MM.1S (cell line): ENCODE measurements at regions not wholly inside any gene's neighbourhood (a gene's known extent, or its start where the extent isn't known, plus 50 kb on each side); places are given as distances from the start of the nearest gene placed in this dataset.

Source experiments
- DNase-seq: peaks from one replicate; pipeline ENCODE4 v3.0.0-alpha.2; 2015
- H2AFZ ChIP-seq: fragments of 300-600 bp; sonication (generic); 2 replicates; pipeline ENCODE4 v1.6.0; 2016; ENCODE audit warnings: antibody characterized with exemption, low read length
- H3F3A ChIP-seq: fragments of 300-600 bp; sonication (generic); 2 replicates; pipeline ENCODE4 v1.6.1; 2016; ENCODE audit warnings: mild to moderate bottlenecking, antibody characterized with exemption, low read length, moderate library complexity, mixed read lengths; ENCODE audit not compliant: insufficient read depth
- H3K27ac ChIP-seq: fragments of 300-600 bp; sonication (generic); 2 replicates; pipeline ENCODE4 v1.5.1; 2016; ENCODE audit warnings: mild to moderate bottlenecking, low read length
- H3K27me3 ChIP-seq: fragments of 300-600 bp; sonication (generic); replicated peaks from 2 replicates; pipeline ENCODE4 v1.6.0; 2016; ENCODE audit warnings: low read length; ENCODE audit not compliant: insufficient read depth
- H3K36me3 ChIP-seq: fragments of 300-600 bp; sonication (generic); replicated peaks from 2 replicates; pipeline ENCODE4 v1.6.1; 2016; ENCODE audit warnings: mild to moderate bottlenecking, low read length, mixed read lengths; ENCODE audit not compliant: insufficient read depth
- H3K4me1 ChIP-seq: fragments of 300-600 bp; sonication (generic); 2 replicates; pipeline ENCODE4 v1.6.1; 2016; ENCODE audit warnings: low read length, mixed read lengths
- H3K4me2 ChIP-seq: fragments of 300-600 bp; sonication (generic); 2 replicates; pipeline ENCODE4 v1.6.0; 2016; ENCODE audit warnings: low read depth, low read length
- H3K4me3 ChIP-seq: fragments of 300-600 bp; sonication (generic); 2 replicates; pipeline ENCODE4 v1.5.1; 2016; ENCODE audit warnings: low read length, mixed read lengths
- H3K79me2 ChIP-seq: fragments of 300-600 bp; sonication (generic); 2 replicates; pipeline ENCODE4 v1.6.1; 2016; ENCODE audit warnings: mixed run types, low read length, mixed read lengths
- H3K9ac ChIP-seq: fragments of 300-600 bp; sonication (generic); 2 replicates; pipeline ENCODE4 v1.6.1; 2016; ENCODE audit warnings: low read length, mixed read lengths
- H3K9me2 ChIP-seq: fragments of 300-600 bp; sonication (generic); replicated peaks from 2 replicates; pipeline ENCODE4 v1.6.1; 2016; ENCODE audit warnings: mild to moderate bottlenecking, low read length, mixed read lengths; ENCODE audit not compliant: insufficient read depth
- H3K9me3 ChIP-seq: fragments of 300-600 bp; sonication (generic); replicated peaks from 2 replicates; pipeline ENCODE4 v1.6.1; 2016; ENCODE audit warnings: mild to moderate bottlenecking, low read length, mixed read lengths; ENCODE audit not compliant: insufficient read depth
- H4K20me1 ChIP-seq: fragments of 300-600 bp; sonication (generic); 2 replicates; pipeline ENCODE4 v1.6.1; 2016; ENCODE audit warnings: mild to moderate bottlenecking, low read length, moderate library complexity, mixed read lengths; ENCODE audit not compliant: insufficient read depth
- EZH2 ChIP-seq: fragments of 300-600 bp; sonication (generic); optimal IDR thresholded peaks from 2 replicates; pipeline ENCODE3; 2017; ENCODE audit warnings: low read depth, mild to moderate bottlenecking, antibody characterized with exemption, low read length, mixed read lengths
- EZH2phosphoT487 ChIP-seq: fragments of 300-600 bp; sonication (generic); IDR thresholded peaks from 2 replicates; pipeline ENCODE4 v1.6.1; 2018; ENCODE audit warnings: antibody characterized with exemption, low read length
- TF ChIP-seq, protein P1 (sequence below): fragments of 300-600 bp; sonication (generic); IDR thresholded peaks from 2 replicates; pipeline ENCODE4 v1.5.1; 2016; ENCODE audit warnings: antibody characterized with exemption, low read length, mixed read lengths

DNA sequence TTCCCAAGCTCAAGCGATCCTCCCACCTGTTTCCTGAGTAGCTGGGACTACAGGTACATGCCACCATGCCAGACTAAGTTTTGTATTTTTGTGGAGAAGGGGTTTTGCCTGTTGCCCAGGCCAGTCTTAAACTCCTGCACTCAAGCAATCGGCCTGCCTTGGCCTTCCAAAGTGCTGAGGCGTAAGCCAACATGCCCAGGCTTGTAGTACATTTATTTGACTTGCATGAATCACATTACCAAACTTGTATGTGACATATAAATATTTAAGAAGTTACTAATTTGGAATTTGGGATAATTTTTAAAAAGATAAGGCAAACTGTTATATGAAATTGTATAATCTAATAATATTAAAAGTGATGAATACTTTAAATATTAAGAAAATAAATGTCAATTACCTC is 157.6 kb downstream of the MCHR2 start:
- no peaks in the 10 kb centered on the region for H3K79me2 ChIP-seq
- no peaks in the 10 kb centered on the region for H3K36me3 ChIP-seq
- no peaks in the 10 kb centered on the region for H4K20me1 ChIP-seq
- no peaks in the 10 kb centered on the region for H3K4me1 ChIP-seq
- H3K27me3 ChIP-seq, result no peaks in the 10 kb centered on the region
- H3K4me2 ChIP-seq, result no peak overlapping the region
- no peaks in the 10 kb centered on the region for H3F3A ChIP-seq
- no peak overlapping the region for H3K4me3 ChIP-seq
- TF ChIP-seq EZH2phosphoT487, result no peak
- TF ChIP-seq, protein P1, sequence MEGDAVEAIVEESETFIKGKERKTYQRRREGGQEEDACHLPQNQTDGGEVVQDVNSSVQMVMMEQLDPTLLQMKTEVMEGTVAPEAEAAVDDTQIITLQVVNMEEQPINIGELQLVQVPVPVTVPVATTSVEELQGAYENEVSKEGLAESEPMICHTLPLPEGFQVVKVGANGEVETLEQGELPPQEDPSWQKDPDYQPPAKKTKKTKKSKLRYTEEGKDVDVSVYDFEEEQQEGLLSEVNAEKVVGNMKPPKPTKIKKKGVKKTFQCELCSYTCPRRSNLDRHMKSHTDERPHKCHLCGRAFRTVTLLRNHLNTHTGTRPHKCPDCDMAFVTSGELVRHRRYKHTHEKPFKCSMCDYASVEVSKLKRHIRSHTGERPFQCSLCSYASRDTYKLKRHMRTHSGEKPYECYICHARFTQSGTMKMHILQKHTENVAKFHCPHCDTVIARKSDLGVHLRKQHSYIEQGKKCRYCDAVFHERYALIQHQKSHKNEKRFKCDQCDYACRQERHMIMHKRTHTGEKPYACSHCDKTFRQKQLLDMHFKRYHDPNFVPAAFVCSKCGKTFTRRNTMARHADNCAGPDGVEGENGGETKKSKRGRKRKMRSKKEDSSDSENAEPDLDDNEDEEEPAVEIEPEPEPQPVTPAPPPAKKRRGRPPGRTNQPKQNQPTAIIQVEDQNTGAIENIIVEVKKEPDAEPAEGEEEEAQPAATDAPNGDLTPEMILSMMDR, result no peak
- H3K9me2 ChIP-seq, result no peaks in the 10 kb centered on the region
- H3K27ac ChIP-seq, result no peak overlapping the region
- no peak for DNase-seq
- H2AFZ ChIP-seq, result no peak overlapping the region
- H3K9ac ChIP-seq, result no peak overlapping the region
- no peaks in the 10 kb centered on the region for H3K9me3 ChIP-seq

DNA sequence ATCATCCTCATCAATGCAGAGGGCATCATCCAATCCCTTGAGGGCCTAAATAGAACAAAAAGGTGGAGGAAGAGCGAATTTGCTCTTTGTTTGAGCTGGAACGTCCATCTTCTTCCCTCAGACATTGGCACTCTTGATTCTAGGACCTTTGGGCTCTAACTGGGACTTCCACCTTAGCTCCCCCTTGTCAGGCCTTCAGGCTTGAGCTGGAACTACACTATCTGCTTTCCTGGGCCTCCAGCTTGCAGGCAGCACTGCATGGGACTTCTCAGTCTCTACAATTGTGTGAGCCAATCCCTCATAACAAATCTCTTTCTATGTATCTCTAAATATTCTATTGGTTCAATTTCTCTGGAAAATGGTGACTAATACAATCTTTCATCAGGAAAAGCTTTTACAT is 155.4 kb downstream of the MCHR2 start:
- Histone ChIP-seq H3K4me3 (no peak overlapping the region), H4K20me1 (no peaks in the 10 kb centered on the region), H3F3A (no peaks in the 10 kb centered on the region), H3K4me1 (no peaks in the 10 kb centered on the region), H3K36me3 (no peaks in the 10 kb centered on the region), H3K9ac (no peak overlapping the region), H3K27ac (no peak overlapping the region), H3K4me2 (no peak overlapping the region), H3K27me3 (no peaks in the 10 kb centered on the region), H3K9me2 (no peaks in the 10 kb centered on the region), H3K79me2 (no peaks in the 10 kb centered on the region), H2AFZ (no peak overlapping the region), H3K9me3 (no peaks in the 10 kb centered on the region)
- TF ChIP-seq EZH2 (no peak), EZH2phosphoT487 (no peak)
- TF ChIP-seq, protein P1, result no peak
- no peak for DNase-seq

DNA sequence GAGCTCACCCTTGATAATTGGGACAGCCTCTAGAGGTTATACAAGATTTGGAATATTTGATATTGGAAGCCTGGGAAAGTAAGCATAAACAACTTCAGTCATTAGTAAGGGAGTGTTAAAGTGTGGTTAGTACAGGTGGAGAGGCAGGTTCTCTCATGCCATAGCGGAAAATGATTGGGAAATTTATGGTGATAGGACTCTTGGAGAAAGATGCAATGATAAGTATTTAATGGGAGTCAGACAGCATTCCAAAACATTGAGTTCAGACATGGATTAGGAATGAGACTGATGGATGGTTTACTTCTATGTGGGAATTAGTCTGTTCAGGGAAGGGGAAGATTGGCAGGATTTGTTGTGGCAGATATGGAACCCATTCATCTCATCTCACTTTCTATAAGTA is 152.7 kb downstream of the MCHR2 start:
- no peak for DNase-seq
- Histone ChIP-seq H3K36me3 (no peaks in the 10 kb centered on the region), H3K9me3 (no peaks in the 10 kb centered on the region), H3K4me1 (no peaks in the 10 kb centered on the region), H3K9me2 (no peaks in the 10 kb centered on the region), H3K79me2 (no peaks in the 10 kb centered on the region), H2AFZ (no peak overlapping the region), H3K4me2 (no peak overlapping the region), H3F3A (no peaks in the 10 kb centered on the region), H3K4me3 (no peak overlapping the region), H3K9ac (no peak overlapping the region), H4K20me1 (no peaks in the 10 kb centered on the region), H3K27me3 (no peaks in the 10 kb centered on the region), H3K27ac (no peak overlapping the region)
- TF ChIP-seq EZH2phosphoT487 (no peak), EZH2 (no peak)
- TF ChIP-seq, protein P1, result no peak

DNA sequence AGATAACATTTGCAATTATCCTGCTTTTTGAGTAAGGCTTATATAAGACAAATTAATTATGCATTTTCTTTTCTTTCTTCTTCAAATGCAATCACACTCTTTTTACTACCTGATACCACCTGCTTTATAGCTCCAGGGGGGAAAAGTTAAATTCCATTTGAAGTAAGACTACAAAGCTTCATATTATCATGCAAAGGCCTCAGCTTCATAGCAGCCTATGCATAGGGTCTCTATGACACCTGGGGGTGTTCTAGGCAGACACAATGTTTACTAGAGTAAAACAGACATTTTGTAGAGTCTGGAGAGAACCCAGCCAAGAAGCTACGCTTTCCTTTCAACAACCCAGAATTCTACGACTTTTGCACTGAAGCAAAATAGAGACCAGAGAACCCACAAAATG is 148.0 kb downstream of the MCHR2 start:
- H3F3A ChIP-seq, result no peaks in the 10 kb centered on the region

More for the DNA sequence above, 148.0 kb downstream of the MCHR2 start:
- Histone ChIP-seq H3K4me1 (no peaks in the 10 kb centered on the region), H3K4me2 (no peak overlapping the region), H3K9ac (no peak overlapping the region), H3K36me3 (no peaks in the 10 kb centered on the region), H3K9me2 (no peaks in the 10 kb centered on the region), H2AFZ (no peak overlapping the region), H3K9me3 (no peaks in the 10 kb centered on the region), H3K4me3 (no peak overlapping the region), H3K27ac (no peak overlapping the region), H3K79me2 (no peaks in the 10 kb centered on the region), H3K27me3 (no peaks in the 10 kb centered on the region), H4K20me1 (no peaks in the 10 kb centered on the region)
- DNase-seq, result no peak
- no peak for TF ChIP-seq EZH2phosphoT487
- no peak for TF ChIP-seq EZH2
- TF ChIP-seq, protein P1, result no peak
